Adrenal gland (tissue), 9 donors: ENCODE measurements at regions not wholly inside any gene's neighbourhood (a gene's known extent, or its start where the extent isn't known, plus 50 kb on each side); places are given as distances from the start of the nearest gene placed in this dataset.
"Not testable (repeated sequence)": the region's sequence is repeated elsewhere in the genome, so short reads cannot be mapped to it uniquely, and the experiment has no call there.

Source experiments
- DNase-seq, 7 donors: peaks; one replicate each; pipeline ENCODE4 v3.0.0-alpha.2; 2019 to 2020
- H3K27ac ChIP-seq, 5 donors: fragments of 200-600 bp; sonication (generic) in 4 of 5; 1 replicate in 3 of 5; 2 replicates in 2 of 5; pipeline versions ENCODE4 v1.5.1 to v1.8.0; 2016 to 2020; ENCODE audit warnings: mild to moderate bottlenecking in 1 of 5
- H3K27me3 ChIP-seq: fragments of 200-600 bp; 2 replicates; pipeline ENCODE4 v1.8.0; 2021
- H3K36me3 ChIP-seq, 2 donors: fragments of 200-600 bp; replicated peaks in 1 of 2; 1 replicate in 1 of 2; 2 replicates in 1 of 2; pipeline versions ENCODE4 v1.5.1 to v1.8.0; 2018 to 2022
- H3K4me1 ChIP-seq, 2 donors: fragments of 200-600 bp; replicated peaks in 1 of 2; 1 replicate in 1 of 2; 2 replicates in 1 of 2; pipeline versions ENCODE4 v1.5.1 to v1.8.0; 2018 to 2021
- H3K4me3 ChIP-seq, 4 donors: fragments of 200-600 bp; sonication (generic) in 3 of 4; one replicate each; pipeline ENCODE4 v1.5.1; 2016 to 2018
- H3K9me3 ChIP-seq, 3 donors: fragments of 200-600 bp; sonication (generic) in 1 of 3; replicated peaks in 1 of 3; 1 replicate in 2 of 3; 2 replicates in 1 of 3; pipeline versions ENCODE4 v1.5.1 to v1.8.0; 2016 to 2021
- POLR2A ChIP-seq, 2 donors: fragments of 450-650 bp; IDR thresholded peaks; one replicate each; pipeline ENCODE4 v1.6.1; 2017; ENCODE audit warnings: antibody characterized with exemption in 2 of 2, mild to moderate bottlenecking in 2 of 2, moderate library complexity in 1 of 2
- WGBS, 4 donors: extraction: QIAGEN DNeasy Blood & Tissue Kit in 2 of 4; methylation state at CpG; one replicate each; pipeline versions ENCODE4 v1.1.5 to v1.1.7; 2013 to 2017; 5-methylcytosine and 5-hydroxymethylcytosine counted together
- intact Hi-C, 2 donors: fragments of 100-400 bp; cut with DNase I; formaldehyde crosslinking; loops; one replicate each; pipeline versions ENCODE4 v1.14.1 to v1.15.0; 2022 to 2023
- TF ChIP-seq, protein P1 (sequence below), 6 experiments: fragments of 450-650 bp in 4 of 6; fragments of 200-600 bp in 2 of 6; sonication (generic) in 1 of 6; IDR thresholded peaks; 1 replicate in 5 of 6; 2 replicates in 1 of 6; pipeline versions ENCODE4 v1.5.1 to v1.8.0; 2016 to 2021; ENCODE audit warnings: antibody characterized with exemption in 6 of 6, mild to moderate bottlenecking in 2 of 6, moderate library complexity in 1 of 6
- donor health status: healthy with polysubstance abuse.
- donor health status: Bipolar disorder and iron deficiency.
- donor health status: DM: yes; HTN: yes; CAD: no.
- donor health status: DM: no; HTN: no; CAD: no.
- donor health status: DM: no; HTN: no; CAD: no.

GRCh38 chr5:112049738-112050137, 292.7 kb upstream of the NREP start:
- intact Hi-C loops: no loop called here

DNA sequence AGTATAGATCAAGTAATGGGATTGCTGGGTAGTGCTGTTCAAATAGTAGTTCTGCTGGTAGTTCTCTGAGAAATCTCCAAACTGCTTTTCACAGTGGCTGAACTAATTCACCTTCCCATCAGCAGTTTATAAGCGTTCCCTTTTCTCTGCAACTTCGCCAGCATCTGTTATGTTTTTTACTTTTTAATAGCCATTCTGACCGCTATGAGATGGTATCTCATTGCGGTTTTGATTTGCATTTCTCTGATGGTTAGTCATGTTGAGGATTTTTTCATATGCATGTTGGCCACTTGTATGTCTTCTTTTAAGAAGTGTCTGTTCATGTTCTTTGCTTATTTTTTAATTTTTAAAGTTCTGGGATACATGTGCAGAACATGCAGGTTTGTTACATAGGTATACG, 279.2 kb upstream of the NREP start:
- no peaks in the 10 kb centered on the region for H3K27me3 ChIP-seq
- intact Hi-C loops: no loop called here
- TF ChIP-seq POLR2A (IDR thresholded peaks at IDR 0.05): no peak
- TF ChIP-seq, protein P1, sequence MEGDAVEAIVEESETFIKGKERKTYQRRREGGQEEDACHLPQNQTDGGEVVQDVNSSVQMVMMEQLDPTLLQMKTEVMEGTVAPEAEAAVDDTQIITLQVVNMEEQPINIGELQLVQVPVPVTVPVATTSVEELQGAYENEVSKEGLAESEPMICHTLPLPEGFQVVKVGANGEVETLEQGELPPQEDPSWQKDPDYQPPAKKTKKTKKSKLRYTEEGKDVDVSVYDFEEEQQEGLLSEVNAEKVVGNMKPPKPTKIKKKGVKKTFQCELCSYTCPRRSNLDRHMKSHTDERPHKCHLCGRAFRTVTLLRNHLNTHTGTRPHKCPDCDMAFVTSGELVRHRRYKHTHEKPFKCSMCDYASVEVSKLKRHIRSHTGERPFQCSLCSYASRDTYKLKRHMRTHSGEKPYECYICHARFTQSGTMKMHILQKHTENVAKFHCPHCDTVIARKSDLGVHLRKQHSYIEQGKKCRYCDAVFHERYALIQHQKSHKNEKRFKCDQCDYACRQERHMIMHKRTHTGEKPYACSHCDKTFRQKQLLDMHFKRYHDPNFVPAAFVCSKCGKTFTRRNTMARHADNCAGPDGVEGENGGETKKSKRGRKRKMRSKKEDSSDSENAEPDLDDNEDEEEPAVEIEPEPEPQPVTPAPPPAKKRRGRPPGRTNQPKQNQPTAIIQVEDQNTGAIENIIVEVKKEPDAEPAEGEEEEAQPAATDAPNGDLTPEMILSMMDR (IDR thresholded peaks at IDR 0.05): no peak
- no peak for DNase-seq
- no peaks in the 10 kb centered on the region for H3K4me1 ChIP-seq
- no peak overlapping the region for H3K27ac ChIP-seq
- WGBS, 4 donors: 88 to 94% (median 91%) methylated on average over 5 of the region's 5 CpGs
- H3K36me3 ChIP-seq: no peaks in the 10 kb centered on the region
- H3K4me3 ChIP-seq: no peak overlapping the region
- no peaks in the 10 kb centered on the region for H3K9me3 ChIP-seq

More at GRCh38 chr5:112049738-112050137, 292.7 kb upstream of the NREP start:
- no peak for DNase-seq
- WGBS, 4 donors: 66 to 83% (median 78%) methylated on average over 3 of the region's 3 CpGs
- TF ChIP-seq, protein P1 (IDR thresholded peaks at IDR 0.05): no peak
- no peak for TF ChIP-seq POLR2A (IDR thresholded peaks at IDR 0.05)
- no peaks in the 10 kb centered on the region for H3K27me3 ChIP-seq
- H3K4me3 ChIP-seq: no peak overlapping the region
- no peaks in the 10 kb centered on the region for H3K9me3 ChIP-seq
- H3K27ac ChIP-seq: no peak overlapping the region
- H3K36me3 ChIP-seq: no peaks in the 10 kb centered on the region
- H3K4me1 ChIP-seq: no peaks in the 10 kb centered on the region

- no peaks in the 10 kb centered on the region for H3K36me3 ChIP-seq
- intact Hi-C loops: no loop called here
- no peak overlapping the region for H3K27ac ChIP-seq
- H3K27me3 ChIP-seq: no peaks in the 10 kb centered on the region
- no peaks in the 10 kb centered on the region for H3K9me3 ChIP-seq
- H3K4me1 ChIP-seq: no peaks in the 10 kb centered on the region
- DNase-seq: no peak
- no peak overlapping the region for H3K4me3 ChIP-seq
- TF ChIP-seq, protein P1 (IDR thresholded peaks at IDR 0.05): no peak
- no peak for TF ChIP-seq POLR2A (IDR thresholded peaks at IDR 0.05)
Measured at GRCh38 chr5:112034421-112034979, 277.5 kb upstream of the NREP start.

GRCh38 chr5:112026879-112027278, 269.9 kb upstream of the NREP start:
- H3K27ac ChIP-seq, intact Hi-C loops, H3K27me3 ChIP-seq, H3K9me3 ChIP-seq, H3K4me3 ChIP-seq, DNase-seq, H3K36me3 ChIP-seq, H3K4me1 ChIP-seq: not testable (repeated sequence)
- WGBS, 4 donors: 65 to 86% (median 82%) methylated on average over 3 of the region's 3 CpGs

DNA sequence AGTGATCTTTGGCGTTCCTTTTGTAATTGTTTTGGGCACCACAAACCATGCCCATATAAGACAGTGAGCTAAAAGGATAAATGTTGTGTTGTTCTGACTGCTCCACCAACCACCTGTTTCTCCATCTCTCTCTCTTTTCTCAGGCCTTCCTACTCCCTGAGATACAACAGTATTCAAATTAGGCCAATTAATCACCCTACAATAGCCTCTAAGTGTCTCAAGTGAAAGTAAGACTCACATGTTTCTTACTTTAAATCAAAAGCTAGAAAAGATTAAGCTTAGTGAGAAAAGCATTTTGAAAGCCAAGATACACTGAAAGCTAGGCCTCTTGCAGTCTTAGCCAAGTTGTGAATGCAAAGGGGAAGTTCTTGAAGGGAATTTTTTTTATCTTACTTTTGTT, 268.8 kb upstream of the NREP start:
- TF ChIP-seq, protein P1 (IDR thresholded peaks at IDR 0.05): no peak
- TF ChIP-seq POLR2A (IDR thresholded peaks at IDR 0.05): no peak
- intact Hi-C loops: no loop called here
- H3K4me3 ChIP-seq: no peak overlapping the region
- H3K36me3 ChIP-seq: no peaks in the 10 kb centered on the region
- H3K9me3 ChIP-seq: no peaks in the 10 kb centered on the region
- DNase-seq: no peak
- WGBS, 4 donors: 0 to 33% (median 1%) methylated on average over 1 of the region's 1 CpG
- no peaks in the 10 kb centered on the region for H3K4me1 ChIP-seq
- H3K27me3 ChIP-seq: no peaks in the 10 kb centered on the region
- H3K27ac ChIP-seq: no peak overlapping the region
